MM.1S (cell line): ENCODE measurements at regions not wholly inside any gene's neighbourhood (a gene's known extent, or its start where the extent isn't known, plus 50 kb on each side); places are given as distances from the start of the nearest gene placed in this dataset.

Source experiments
- DNase-seq: peaks from one replicate; pipeline ENCODE4 v3.0.0-alpha.2; 2015
- H2AFZ ChIP-seq: fragments of 300-600 bp; sonication (generic); 2 replicates; pipeline ENCODE4 v1.6.0; 2016; ENCODE audit warnings: antibody characterized with exemption, low read length
- H3F3A ChIP-seq: fragments of 300-600 bp; sonication (generic); 2 replicates; pipeline ENCODE4 v1.6.1; 2016; ENCODE audit warnings: mild to moderate bottlenecking, antibody characterized with exemption, low read length, moderate library complexity, mixed read lengths; ENCODE audit not compliant: insufficient read depth
- H3K27ac ChIP-seq: fragments of 300-600 bp; sonication (generic); 2 replicates; pipeline ENCODE4 v1.5.1; 2016; ENCODE audit warnings: mild to moderate bottlenecking, low read length
- H3K27me3 ChIP-seq: fragments of 300-600 bp; sonication (generic); replicated peaks from 2 replicates; pipeline ENCODE4 v1.6.0; 2016; ENCODE audit warnings: low read length; ENCODE audit not compliant: insufficient read depth
- H3K36me3 ChIP-seq: fragments of 300-600 bp; sonication (generic); replicated peaks from 2 replicates; pipeline ENCODE4 v1.6.1; 2016; ENCODE audit warnings: mild to moderate bottlenecking, low read length, mixed read lengths; ENCODE audit not compliant: insufficient read depth
- H3K4me1 ChIP-seq: fragments of 300-600 bp; sonication (generic); 2 replicates; pipeline ENCODE4 v1.6.1; 2016; ENCODE audit warnings: low read length, mixed read lengths
- H3K4me2 ChIP-seq: fragments of 300-600 bp; sonication (generic); 2 replicates; pipeline ENCODE4 v1.6.0; 2016; ENCODE audit warnings: low read depth, low read length
- H3K4me3 ChIP-seq: fragments of 300-600 bp; sonication (generic); 2 replicates; pipeline ENCODE4 v1.5.1; 2016; ENCODE audit warnings: low read length, mixed read lengths
- H3K79me2 ChIP-seq: fragments of 300-600 bp; sonication (generic); 2 replicates; pipeline ENCODE4 v1.6.1; 2016; ENCODE audit warnings: mixed run types, low read length, mixed read lengths
- H3K9ac ChIP-seq: fragments of 300-600 bp; sonication (generic); 2 replicates; pipeline ENCODE4 v1.6.1; 2016; ENCODE audit warnings: low read length, mixed read lengths
- H3K9me2 ChIP-seq: fragments of 300-600 bp; sonication (generic); replicated peaks from 2 replicates; pipeline ENCODE4 v1.6.1; 2016; ENCODE audit warnings: mild to moderate bottlenecking, low read length, mixed read lengths; ENCODE audit not compliant: insufficient read depth
- H3K9me3 ChIP-seq: fragments of 300-600 bp; sonication (generic); replicated peaks from 2 replicates; pipeline ENCODE4 v1.6.1; 2016; ENCODE audit warnings: mild to moderate bottlenecking, low read length, mixed read lengths; ENCODE audit not compliant: insufficient read depth
- H4K20me1 ChIP-seq: fragments of 300-600 bp; sonication (generic); 2 replicates; pipeline ENCODE4 v1.6.1; 2016; ENCODE audit warnings: mild to moderate bottlenecking, low read length, moderate library complexity, mixed read lengths; ENCODE audit not compliant: insufficient read depth
- EZH2 ChIP-seq: fragments of 300-600 bp; sonication (generic); optimal IDR thresholded peaks from 2 replicates; pipeline ENCODE3; 2017; ENCODE audit warnings: low read depth, mild to moderate bottlenecking, antibody characterized with exemption, low read length, mixed read lengths
- EZH2phosphoT487 ChIP-seq: fragments of 300-600 bp; sonication (generic); IDR thresholded peaks from 2 replicates; pipeline ENCODE4 v1.6.1; 2018; ENCODE audit warnings: antibody characterized with exemption, low read length
- TF ChIP-seq, protein P1 (sequence below): fragments of 300-600 bp; sonication (generic); IDR thresholded peaks from 2 replicates; pipeline ENCODE4 v1.5.1; 2016; ENCODE audit warnings: antibody characterized with exemption, low read length, mixed read lengths

- no peaks in the 10 kb centered on the region for H3K79me2 ChIP-seq
- no peaks in the 10 kb centered on the region for H3K4me1 ChIP-seq
- no peak overlapping the region for H2AFZ ChIP-seq
- H3K36me3 ChIP-seq, result no peaks in the 10 kb centered on the region
- H3K27ac ChIP-seq, result no peak overlapping the region
- TF ChIP-seq EZH2 (no peak), EZH2phosphoT487 (no peak)
- TF ChIP-seq, protein P1, sequence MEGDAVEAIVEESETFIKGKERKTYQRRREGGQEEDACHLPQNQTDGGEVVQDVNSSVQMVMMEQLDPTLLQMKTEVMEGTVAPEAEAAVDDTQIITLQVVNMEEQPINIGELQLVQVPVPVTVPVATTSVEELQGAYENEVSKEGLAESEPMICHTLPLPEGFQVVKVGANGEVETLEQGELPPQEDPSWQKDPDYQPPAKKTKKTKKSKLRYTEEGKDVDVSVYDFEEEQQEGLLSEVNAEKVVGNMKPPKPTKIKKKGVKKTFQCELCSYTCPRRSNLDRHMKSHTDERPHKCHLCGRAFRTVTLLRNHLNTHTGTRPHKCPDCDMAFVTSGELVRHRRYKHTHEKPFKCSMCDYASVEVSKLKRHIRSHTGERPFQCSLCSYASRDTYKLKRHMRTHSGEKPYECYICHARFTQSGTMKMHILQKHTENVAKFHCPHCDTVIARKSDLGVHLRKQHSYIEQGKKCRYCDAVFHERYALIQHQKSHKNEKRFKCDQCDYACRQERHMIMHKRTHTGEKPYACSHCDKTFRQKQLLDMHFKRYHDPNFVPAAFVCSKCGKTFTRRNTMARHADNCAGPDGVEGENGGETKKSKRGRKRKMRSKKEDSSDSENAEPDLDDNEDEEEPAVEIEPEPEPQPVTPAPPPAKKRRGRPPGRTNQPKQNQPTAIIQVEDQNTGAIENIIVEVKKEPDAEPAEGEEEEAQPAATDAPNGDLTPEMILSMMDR, result no peak
- no peaks in the 10 kb centered on the region for H4K20me1 ChIP-seq
- no peak overlapping the region for H3K4me2 ChIP-seq
- no peaks in the 10 kb centered on the region for H3K27me3 ChIP-seq
- no peak for DNase-seq
- H3K9ac ChIP-seq, result no peak overlapping the region
- H3F3A ChIP-seq, result no peaks in the 10 kb centered on the region
- H3K9me2 ChIP-seq, result no peaks in the 10 kb centered on the region
- H3K9me3 ChIP-seq, result no peaks in the 10 kb centered on the region
- no peak overlapping the region for H3K4me3 ChIP-seq
Observed at GRCh38 chr14:53692451-53692850, 264.2 kb downstream of the BMP4 start.

DNA sequence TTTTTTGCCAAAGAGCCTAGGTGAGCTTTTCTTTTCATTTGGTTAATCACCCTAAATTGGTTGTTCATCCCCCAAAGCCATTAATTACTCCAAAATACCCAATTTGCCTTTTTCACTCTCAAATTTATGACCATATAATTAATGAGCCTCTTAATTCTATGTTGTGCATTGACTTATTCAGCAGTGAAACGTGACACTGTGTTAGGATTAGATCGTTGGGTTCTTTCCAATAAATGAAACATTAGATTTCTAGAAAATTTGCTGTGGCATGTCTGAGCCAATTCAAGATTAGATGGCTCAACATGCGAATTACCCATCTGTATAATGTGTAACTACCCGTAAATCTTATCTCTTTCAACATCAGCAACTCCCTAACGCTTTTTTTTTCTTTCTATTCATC, 273.4 kb downstream of the BMP4 start:
- no peaks in the 10 kb centered on the region for H3K36me3 ChIP-seq
- no peaks in the 10 kb centered on the region for H3K27me3 ChIP-seq
- H3K9me2 ChIP-seq, result no peaks in the 10 kb centered on the region
- H3K4me2 ChIP-seq, result no peak overlapping the region
- DNase-seq, result no peak
- no peak overlapping the region for H3K4me3 ChIP-seq
- no peak overlapping the region for H3K9ac ChIP-seq
- H3K27ac ChIP-seq, result no peak overlapping the region
- no peaks in the 10 kb centered on the region for H3K4me1 ChIP-seq
- TF ChIP-seq EZH2, result no peak
- no peak overlapping the region for H2AFZ ChIP-seq
- no peaks in the 10 kb centered on the region for H3K79me2 ChIP-seq
- no peaks in the 10 kb centered on the region for H3F3A ChIP-seq
- H4K20me1 ChIP-seq, result no peaks in the 10 kb centered on the region
- no peaks in the 10 kb centered on the region for H3K9me3 ChIP-seq

- TF ChIP-seq EZH2phosphoT487 (no peak), EZH2 (no peak)
- TF ChIP-seq, protein P1, result no peak
- Histone ChIP-seq H3K27me3 (no peaks in the 10 kb centered on the region), H3K9me2 (no peaks in the 10 kb centered on the region), H4K20me1 (no peaks in the 10 kb centered on the region), H3K4me3 (no peak overlapping the region), H3K9ac (no peak overlapping the region), H3K4me1 (no peaks in the 10 kb centered on the region), H3K4me2 (no peak overlapping the region), H3K79me2 (no peaks in the 10 kb centered on the region), H3K27ac (no peak overlapping the region), H3K9me3 (no peaks in the 10 kb centered on the region), H3K36me3 (no peaks in the 10 kb centered on the region), H2AFZ (no peak overlapping the region), H3F3A (no peaks in the 10 kb centered on the region)
- no peak for DNase-seq
Observed at GRCh38 chr14:53672526-53672925, 284.1 kb downstream of the BMP4 start.

GRCh38 chr14:53670701-53671100, 285.9 kb downstream of the BMP4 start:
- Histone ChIP-seq H3K27ac (no peak overlapping the region), H3K36me3 (no peaks in the 10 kb centered on the region), H3K9ac (no peak overlapping the region), H3K4me2 (no peak overlapping the region), H3K79me2 (no peaks in the 10 kb centered on the region), H3K4me3 (no peak overlapping the region), H4K20me1 (no peaks in the 10 kb centered on the region), H2AFZ (no peak overlapping the region), H3K9me2 (no peaks in the 10 kb centered on the region), H3F3A (no peaks in the 10 kb centered on the region), H3K9me3 (no peaks in the 10 kb centered on the region), H3K27me3 (no peaks in the 10 kb centered on the region), H3K4me1 (no peaks in the 10 kb centered on the region)
- DNase-seq, result no peak
- TF ChIP-seq, protein P1, result no peak
- TF ChIP-seq EZH2phosphoT487, result no peak
- no peak for TF ChIP-seq EZH2
